NCI-H69 (cell line): ENCODE measurements at regions not wholly inside any gene's neighbourhood (a gene's known extent, or its start where the extent isn't known, plus 50 kb on each side); places are given as distances from the start of the nearest gene placed in this dataset.
"Not testable (repeated sequence)": the region's sequence is repeated elsewhere in the genome, so short reads cannot be mapped to it uniquely, and the experiment has no call there.

ENCODE experiments used
- DNase-seq: peaks from one replicate; lab custom pipeline; 2025; lab: John Stamatoyannopoulos, UW

- DNase-seq = not testable (repeated sequence)
Observed at GRCh38 chr16:29328528-29328927, 78.0 kb downstream of the NPIPB11 start.

- not testable (repeated sequence) for DNase-seq
Observed at GRCh38 chr16:29327631-29328408, 78.7 kb downstream of the NPIPB11 start.

- DNase-seq = not testable (repeated sequence)
Observed at GRCh38 chr16:29326164-29327125, 80.1 kb downstream of the NPIPB11 start.

- DNase-seq = not testable (repeated sequence)
Observed at GRCh38 chr16:29323725-29324124, 82.8 kb downstream of the NPIPB11 start.

GRCh38 chr16:29321585-29321984 is 84.9 kb downstream of the NPIPB11 start:
- no peak for DNase-seq

GRCh38 chr16:29321000-29321393 is 85.5 kb downstream of the NPIPB11 start:
- no peak for DNase-seq

GRCh38 chr16:29320274-29320999 is 86.1 kb downstream of the NPIPB11 start:
- no peak for DNase-seq

- no peak for DNase-seq
Observed at GRCh38 chr16:29319726-29320125, 86.8 kb downstream of the NPIPB11 start.

GRCh38 chr16:29318561-29318968 is 87.9 kb downstream of the NPIPB11 start:
- DNase-seq = not testable (repeated sequence)

- peak; percentile 27 for DNase-seq
Observed at GRCh38 chr16:29318037-29318436, 88.5 kb downstream of the NPIPB11 start.

- DNase-seq = no peak
Observed at GRCh38 chr16:29317269-29317668, 89.2 kb downstream of the NPIPB11 start.

- DNase-seq = peak; percentile 39
Observed at GRCh38 chr16:29316761-29317183, 89.7 kb downstream of the NPIPB11 start.

GRCh38 chr16:29315916-29316517 is 90.5 kb downstream of the NPIPB11 start:
- DNase-seq = peak; percentile 57

GRCh38 chr16:29315046-29315445 is 91.5 kb downstream of the NPIPB11 start:
- no peak for DNase-seq

- DNase-seq = no peak
Observed at GRCh38 chr16:29314292-29314934, 92.1 kb downstream of the NPIPB11 start.

GRCh38 chr16:29313559-29314048 is 92.9 kb downstream of the NPIPB11 start:
- DNase-seq = no peak

- DNase-seq = peak; percentile 23
Observed at GRCh38 chr16:29312835-29313558, 93.5 kb downstream of the NPIPB11 start.

- not testable (repeated sequence) for DNase-seq
Observed at GRCh38 chr16:29312345-29312675, 94.2 kb downstream of the NPIPB11 start.

- no peak for DNase-seq
Observed at GRCh38 chr16:29311461-29312344, 94.8 kb downstream of the NPIPB11 start.
